H1 (cell line): ENCODE measurements at regions not wholly inside any gene's neighbourhood (a gene's known extent, or its start where the extent isn't known, plus 50 kb on each side); places are given as distances from the start of the nearest gene placed in this dataset.

ENCODE experiments used
- CTCF ChIA-PET: fragments of 300-600 bp; sonication (Branson Sonifier 250); formaldehyde crosslinking; loops from one replicate; lab custom pipeline; 2021; ENCODE audit not compliant: partially characterized antibody; lab: Charles Lee
- POLR2A ChIA-PET: fragments of 300-600 bp; sonication (Branson Sonifier 250); formaldehyde crosslinking; loops from one replicate; lab custom pipeline; 2021; ENCODE audit warnings: inconsistent platforms; ENCODE audit not compliant: partially characterized antibody; lab: Charles Lee
- DNase-seq, 2 experiments: peaks; one replicate each; pipeline versions ENCODE4 v3.0.0 to v3.0.0-alpha.2; 2010 to 2022; ENCODE audit warnings: low spot score in 2 of 2, low read depth in 1 of 2, mixed read lengths in 1 of 2
- FAIRE-seq: peaks from 2 replicates; lab custom pipeline; 2011; peaks lifted over from hg19 to GRCh38; lab: Jason Lieb, UNC
- H2AFZ ChIP-seq: 2 replicates; pipeline ENCODE4 v1.8.1; 2012; ENCODE audit warnings: low read length, inconsistent platforms
- H2AK5ac ChIP-seq: 2 replicates; pipeline ENCODE4 v1.6.1; 2013; ENCODE audit warnings: low read depth, low read length
- H2BK120ac ChIP-seq: replicated peaks from 2 replicates; pipeline ENCODE3; 2013; ENCODE audit warnings: low read depth, low read length, inconsistent platforms
- H2BK12ac ChIP-seq: 2 replicates; pipeline ENCODE4 v1.6.1; 2013; ENCODE audit warnings: low read depth, low read length
- H2BK15ac ChIP-seq: 2 replicates; pipeline ENCODE4 v1.6.1; 2013; ENCODE audit warnings: low read length
- H2BK20ac ChIP-seq: 2 replicates; pipeline ENCODE4 v1.6.1; 2013; ENCODE audit warnings: low read length
- H2BK5ac ChIP-seq: 2 replicates; pipeline ENCODE4 v1.6.1; 2013; ENCODE audit warnings: low read depth, low read length
- H3K14ac ChIP-seq: 2 replicates; pipeline ENCODE4 v1.6.1; 2013; ENCODE audit warnings: inconsistent platforms; ENCODE audit not compliant: insufficient read length
- H3K18ac ChIP-seq: 2 replicates; pipeline ENCODE4 v1.6.1; 2013; ENCODE audit warnings: low read length; ENCODE audit errors: extremely low read depth
- H3K23ac ChIP-seq: 2 replicates; pipeline ENCODE4 v1.6.1; 2013; ENCODE audit warnings: inconsistent platforms; ENCODE audit not compliant: insufficient read length
- H3K23me2 ChIP-seq: 2 replicates; pipeline ENCODE4 v1.6.1; 2013; ENCODE audit warnings: low read depth, low read length
- H3K27ac ChIP-seq: 2 replicates; pipeline ENCODE4 v1.6.1; 2011; ENCODE audit warnings: low read depth, low read length, inconsistent platforms
- H3K27me3 ChIP-seq, 4 experiments: replicated peaks in 1 of 4; 1 replicate in 1 of 4; 2 replicates in 3 of 4; pipeline versions ENCODE4 v1.6.1 to v1.8.1; 2011 to 2013; ENCODE audit warnings: low read length in 3 of 4, mild to moderate bottlenecking in 3 of 4, inconsistent platforms in 2 of 4, mixed read lengths in 2 of 4, moderate library complexity in 1 of 4; ENCODE audit not compliant: control insufficient read depth in 3 of 4, insufficient read depth in 3 of 4; ENCODE audit errors: extremely low read depth in 1 of 4
- H3K36me3 ChIP-seq, 4 experiments: 2 replicates each; pipeline versions ENCODE4 v1.6.1 to v1.8.1; 2011 to 2013; ENCODE audit warnings: mild to moderate bottlenecking in 4 of 4, low read length in 3 of 4, moderate library complexity in 2 of 4, control low read depth in 1 of 4, inconsistent platforms in 1 of 4; ENCODE audit not compliant: insufficient read depth in 4 of 4, control insufficient read depth in 2 of 4
- H3K4ac ChIP-seq: replicated peaks from 2 replicates; pipeline ENCODE3; 2013; ENCODE audit warnings: low read length, low read depth, mixed read lengths, inconsistent platforms; ENCODE audit not compliant: insufficient read length
- H3K4me1 ChIP-seq, 4 experiments: replicated peaks in 1 of 4; 1 replicate in 1 of 4; 2 replicates in 3 of 4; pipeline versions ENCODE4 v1.6.1 to v1.8.1; 2011 to 2013; ENCODE audit warnings: low read length in 3 of 4, inconsistent platforms in 2 of 4, mixed read lengths in 1 of 4; ENCODE audit not compliant: insufficient read depth in 4 of 4, control insufficient read depth in 3 of 4
- H3K4me2 ChIP-seq, 2 experiments: 2 replicates each; pipeline versions ENCODE4 v1.6.1 to v1.8.1; 2011 to 2013; ENCODE audit warnings: low read depth in 2 of 2, low read length in 2 of 2, control low read depth in 1 of 2, inconsistent platforms in 1 of 2, mild to moderate bottlenecking in 1 of 2; ENCODE audit not compliant: insufficient read depth in 1 of 2
- H3K4me3 ChIP-seq, 4 experiments: fragments of 200-600, 300-600 bp in 1 of 4; sonication (generic), shearing (Covaris generic), sonication (Bioruptor Twin) in 1 of 4; 2 replicates each; pipeline versions ENCODE4 v1.5.1 to v1.8.1; 2011 to 2016; ENCODE audit warnings: low read length in 4 of 4, low read depth in 3 of 4, control low read depth in 2 of 4, inconsistent platforms in 2 of 4, mild to moderate bottlenecking in 2 of 4, mixed read lengths in 1 of 4, moderate library complexity in 1 of 4; ENCODE audit not compliant: insufficient read depth in 2 of 4; ENCODE audit errors: extremely low read depth in 1 of 4
- H3K56ac ChIP-seq: replicated peaks from 2 replicates; pipeline ENCODE3; 2013; ENCODE audit warnings: low read depth, mild to moderate bottlenecking, mixed read lengths, low read length, inconsistent platforms; ENCODE audit not compliant: insufficient read length
- H3K79me1 ChIP-seq: 2 replicates; pipeline ENCODE4 v1.6.1; 2013; ENCODE audit warnings: low read depth, low read length, control low read depth
- H3K79me2 ChIP-seq, 2 experiments: 2 replicates each; pipeline versions ENCODE4 v1.6.1 to v1.8.1; 2012 to 2013; ENCODE audit warnings: low read length in 2 of 2, mild to moderate bottlenecking in 2 of 2, inconsistent platforms in 1 of 2; ENCODE audit not compliant: insufficient read depth in 2 of 2, control insufficient read depth in 1 of 2
- H3K9ac ChIP-seq, 4 experiments: replicated peaks in 1 of 4; 1 replicate in 1 of 4; 2 replicates in 3 of 4; pipeline versions ENCODE4 v1.6.1 to v1.8.1; 2011 to 2013; ENCODE audit warnings: low read depth in 3 of 4, low read length in 3 of 4, control low read depth in 2 of 4, mild to moderate bottlenecking in 2 of 4, moderate library complexity in 2 of 4, inconsistent platforms in 1 of 4; ENCODE audit errors: extremely low read depth in 1 of 4
- H3K9me3 ChIP-seq, 2 experiments: 2 replicates each; pipeline versions ENCODE4 v1.6.1 to v1.8.1; 2012 to 2013; ENCODE audit warnings: mild to moderate bottlenecking in 2 of 2, moderate library complexity in 2 of 2, control low read depth in 1 of 2, inconsistent platforms in 1 of 2, low read depth in 1 of 2, low read length in 1 of 2, mixed read lengths in 1 of 2; ENCODE audit not compliant: insufficient read depth in 2 of 2
- H4K20me1 ChIP-seq, 2 experiments: replicated peaks in 1 of 2; 2 replicates each; pipeline versions ENCODE3 to v1.8.1; 2011 to 2013; ENCODE audit warnings: inconsistent platforms in 2 of 2, low read length in 2 of 2, mild to moderate bottlenecking in 1 of 2; ENCODE audit not compliant: insufficient read depth in 2 of 2, control insufficient read depth in 1 of 2
- H4K5ac ChIP-seq: 2 replicates; pipeline ENCODE4 v1.6.1; 2013; ENCODE audit warnings: low read length, low read depth, mixed read lengths, inconsistent platforms; ENCODE audit not compliant: insufficient read length
- H4K8ac ChIP-seq: 2 replicates; pipeline ENCODE4 v1.8.0; 2013; ENCODE audit warnings: mild to moderate bottlenecking, moderate library complexity, low read length, inconsistent platforms; ENCODE audit not compliant: insufficient read depth; ENCODE audit errors: extremely low read depth
- H4K91ac ChIP-seq: replicated peaks from 2 replicates; pipeline ENCODE3; 2013; ENCODE audit warnings: low read length, mixed read lengths, inconsistent platforms; ENCODE audit not compliant: insufficient read length
- BACH1 ChIP-seq: IDR thresholded peaks from 2 replicates; pipeline ENCODE4 v1.6.1; 2012; ENCODE audit warnings: low read length, improper control_type of control experiment
- BCL11A ChIP-seq, 2 experiments: IDR thresholded peaks; one replicate each; pipeline ENCODE4 v1.6.1; 2011; ENCODE audit warnings: low read depth in 2 of 2, low read length in 2 of 2, mild to moderate bottlenecking in 2 of 2
- CBX5 ChIP-seq: fragments of 300-800, 300-1000 bp; sonication (generic); IDR thresholded peaks from 2 replicates; pipeline ENCODE4 v1.7.1; 2016; ENCODE audit warnings: antibody characterized with exemption, low read length, low read depth
- CHD1 ChIP-seq: IDR thresholded peaks from 2 replicates; pipeline ENCODE4 v1.6.1; 2012; ENCODE audit warnings: low read depth, low read length, improper control_type of control experiment
- CHD2 ChIP-seq: IDR thresholded peaks from 2 replicates; pipeline ENCODE4 v1.6.1; 2012; ENCODE audit warnings: low read length, improper control_type of control experiment
- FOSL1 ChIP-seq: IDR thresholded peaks from 2 replicates; pipeline ENCODE4 v1.6.1; 2011; ENCODE audit warnings: mild to moderate bottlenecking, low read depth, low read length, moderate library complexity; ENCODE audit not compliant: insufficient read depth
- GABPA ChIP-seq: IDR thresholded peaks from 2 replicates; pipeline ENCODE4 v1.6.1; 2011; ENCODE audit warnings: mild to moderate bottlenecking, low read length, moderate library complexity, borderline replicate concordance; ENCODE audit not compliant: insufficient read depth
- JUN ChIP-seq: IDR thresholded peaks from 2 replicates; pipeline ENCODE4 v1.6.1; 2011; ENCODE audit warnings: low read depth, mild to moderate bottlenecking, improper control_type of control experiment, low read length
- KDM1A ChIP-seq: fragments of 200-600, 300-600 bp; sonication (generic); IDR thresholded peaks from 2 replicates; pipeline ENCODE4 v1.7.1; 2016; ENCODE audit warnings: mild to moderate bottlenecking, low read length, borderline replicate concordance
- NANOG ChIP-seq: IDR thresholded peaks from 2 replicates; pipeline ENCODE4 v1.6.1; 2011; ENCODE audit warnings: low read length, low read depth, mild to moderate bottlenecking, inconsistent platforms; ENCODE audit not compliant: insufficient read depth, poor library complexity, severe bottlenecking
- POU5F1 ChIP-seq: IDR thresholded peaks from 2 replicates; pipeline ENCODE4 v1.6.1; 2011; ENCODE audit warnings: low read depth, mild to moderate bottlenecking, low read length, moderate library complexity
- SIN3A ChIP-seq, 2 experiments: IDR thresholded peaks in 1 of 2; conservative IDR thresholded peaks in 1 of 2; 2 replicates each; pipeline ENCODE4 v1.6.1; 2011 to 2012; ENCODE audit warnings: low read length in 2 of 2, improper control_type of control experiment in 1 of 2, low read depth in 1 of 2, mild to moderate bottlenecking in 1 of 2
- SP1 ChIP-seq: IDR thresholded peaks from 2 replicates; pipeline ENCODE4 v1.6.1; 2011; ENCODE audit warnings: low read depth, low read length
- SP2 ChIP-seq: IDR thresholded peaks from 2 replicates; pipeline ENCODE4 v1.6.1; 2012; ENCODE audit warnings: mild to moderate bottlenecking, low read length, inconsistent platforms
- TCF12 ChIP-seq: IDR thresholded peaks from 2 replicates; pipeline ENCODE4 v1.6.1; 2011; ENCODE audit warnings: low read depth, mild to moderate bottlenecking, low read length
- WGBS, 2 experiments: shearing (Covaris generic) in 1 of 2; methylation state at CpG; one replicate each; pipeline versions ENCODE4 v1.1.6 to v1.1.7; 2013 to 2015; ENCODE audit warnings: low lambda C conversion rate in 2 of 2, mixed read lengths in 2 of 2, inconsistent platforms in 1 of 2, low coverage in 1 of 2, missing lambda C conversion rate in 1 of 2; ENCODE audit not compliant: insufficient replicate concordance in 2 of 2, insufficient coverage in 1 of 2, insufficient read length in 1 of 2; ENCODE audit errors: extremely low coverage in 1 of 2, missing lambda C conversion rate in 1 of 2; 5-methylcytosine and 5-hydroxymethylcytosine counted together
- TF ChIP-seq, protein P1 (sequence below): IDR thresholded peaks from 2 replicates; pipeline ENCODE4 v1.6.1; 2011; ENCODE audit warnings: low read depth, mild to moderate bottlenecking, low read length; ENCODE audit not compliant: insufficient read depth

- 97% methylated on average over 2 of the region's 2 CpGs; no CpG with 5 or more reads in 1 of the 2 experiments for WGBS, 2 experiments
- TF ChIP-seq, protein P1, sequence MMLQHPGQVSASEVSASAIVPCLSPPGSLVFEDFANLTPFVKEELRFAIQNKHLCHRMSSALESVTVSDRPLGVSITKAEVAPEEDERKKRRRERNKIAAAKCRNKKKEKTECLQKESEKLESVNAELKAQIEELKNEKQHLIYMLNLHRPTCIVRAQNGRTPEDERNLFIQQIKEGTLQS, result no peak
- TF ChIP-seq TCF12 (no peak), CHD2 (no peak), CBX5 (no peak), KDM1A (no peak), BACH1 (no peak), GABPA (no peak), SP2 (no peak), POU5F1 (no peak), BCL11A (IDR thresholded peaks at IDR 0.05; ENCODE audit: low read depth in 2 of 2, low read length in 2 of 2) (no peak), CHD1 (no peak), NANOG (no peak), SP1 (no peak), JUN (no peak), SIN3A (conservative IDR thresholded peaks at IDR 0.05 in 1 of 2, IDR thresholded peaks at IDR 0.05 in 1 of 2; ENCODE audit: low read depth in 1 of 2, low read length in 2 of 2) (no peak), FOSL1 (no peak)
Observed at GRCh38 chr6:127058027-127058426, 60.4 kb upstream of the RSPO3 start.

More at GRCh38 chr6:127058027-127058426, 60.4 kb upstream of the RSPO3 start:
- no peak overlapping the region for H4K91ac ChIP-seq
- H3K23ac ChIP-seq, result no peak overlapping the region
- CTCF ChIA-PET, result no interaction called here
- H3K27me3 ChIP-seq, result no peaks in the 10 kb centered on the region
- no peaks in the 10 kb centered on the region; the same call in 1 of the 2 replicates for H3K23me2 ChIP-seq
- no peak overlapping the region for H3K27ac ChIP-seq
- H4K20me1 ChIP-seq, result no peaks in the 10 kb centered on the region
- H3K9ac ChIP-seq, result no peak overlapping the region
- H3K4me3 ChIP-seq, result no peak overlapping the region
- no peak overlapping the region for H2AFZ ChIP-seq
- no peak overlapping the region for H3K18ac ChIP-seq
- no peaks in the 10 kb centered on the region for H3K4me1 ChIP-seq
- H2BK20ac ChIP-seq, result no peak overlapping the region
- no peak overlapping the region for H3K14ac ChIP-seq
- no peak overlapping the region for H2BK15ac ChIP-seq
- H4K8ac ChIP-seq, result no peak overlapping the region
- no peak overlapping the region for H2BK12ac ChIP-seq
- POLR2A ChIA-PET, result no interaction called here
- no peaks in the 10 kb centered on the region for H3K36me3 ChIP-seq
- no peak overlapping the region for H2BK5ac ChIP-seq
- no peaks in the 10 kb centered on the region for H3K79me1 ChIP-seq
- H2BK120ac ChIP-seq, result no peak overlapping the region
- H3K79me2 ChIP-seq, result no peaks in the 10 kb centered on the region
- no peak overlapping the region for H4K5ac ChIP-seq
- no peak overlapping the region for H3K4ac ChIP-seq
- no peak for DNase-seq
- no peak overlapping the region for H3K56ac ChIP-seq
- no peak overlapping the region for H2AK5ac ChIP-seq
- H3K9me3 ChIP-seq, result no peaks in the 10 kb centered on the region
- FAIRE-seq, result no peak
- no peak overlapping the region for H3K4me2 ChIP-seq
